Mesendoderm (in vitro differentiated cells): ENCODE measurements at regions not wholly inside any gene's neighbourhood (a gene's known extent, or its start where the extent isn't known, plus 50 kb on each side); places are given as distances from the start of the nearest gene placed in this dataset.

ENCODE experiments used
- DNase-seq: peaks from one replicate; pipeline ENCODE4 v3.0.0; 2013
- H2AK5ac ChIP-seq: 2 replicates; pipeline ENCODE4 v1.6.1; 2013; ENCODE audit warnings: low read length, inconsistent platforms
- H2BK120ac ChIP-seq: 2 replicates; pipeline ENCODE4 v1.6.1; 2013; ENCODE audit warnings: low read depth, mild to moderate bottlenecking, low read length, moderate library complexity, mixed read lengths
- H2BK15ac ChIP-seq: replicated peaks from 2 replicates; pipeline ENCODE4 v1.6.1; 2013; ENCODE audit warnings: low read depth, mild to moderate bottlenecking, moderate library complexity
- H2BK5ac ChIP-seq: 2 replicates; pipeline ENCODE4 v1.6.1; 2013; ENCODE audit warnings: low read length, inconsistent platforms
- H3K18ac ChIP-seq: 2 replicates; pipeline ENCODE4 v1.6.1; 2013; ENCODE audit warnings: mild to moderate bottlenecking, low read length, mixed read lengths
- H3K23ac ChIP-seq: one replicate; pipeline ENCODE4 v1.6.1; 2013; ENCODE audit warnings: low read length
- H3K27ac ChIP-seq: 2 replicates; pipeline ENCODE4 v1.5.1; 2013; ENCODE audit warnings: low read depth, mild to moderate bottlenecking, inconsistent platforms, low read length, moderate library complexity
- H3K27me3 ChIP-seq: 2 replicates; pipeline ENCODE4 v1.6.1; 2013; ENCODE audit warnings: low read length, control low read depth, mild to moderate bottlenecking, inconsistent platforms; ENCODE audit not compliant: insufficient read depth, poor library complexity
- H3K36me3 ChIP-seq: 2 replicates; pipeline ENCODE4 v1.6.1; 2013; ENCODE audit warnings: low read length, inconsistent platforms; ENCODE audit not compliant: control insufficient read depth, insufficient read depth
- H3K4ac ChIP-seq: one replicate; pipeline ENCODE4 v1.6.1; 2013; ENCODE audit warnings: low read depth, mild to moderate bottlenecking, low read length, moderate library complexity
- H3K4me1 ChIP-seq: 2 replicates; pipeline ENCODE4 v1.6.1; 2013; ENCODE audit warnings: low read depth, low read length, inconsistent platforms; ENCODE audit not compliant: control insufficient read depth
- H3K4me2 ChIP-seq: 2 replicates; pipeline ENCODE4 v1.6.1; 2013; ENCODE audit warnings: low read length
- H3K4me3 ChIP-seq: 2 replicates; pipeline ENCODE4 v1.5.1; 2013; ENCODE audit warnings: mild to moderate bottlenecking, low read length
- H3K56ac ChIP-seq: one replicate; pipeline ENCODE4 v1.6.1; 2013; ENCODE audit warnings: low read length
- H3K79me1 ChIP-seq: 2 replicates; pipeline ENCODE4 v1.6.1; 2013; ENCODE audit warnings: low read length, inconsistent platforms
- H3K79me2 ChIP-seq: 2 replicates; pipeline ENCODE4 v1.6.1; 2013; ENCODE audit warnings: mild to moderate bottlenecking, low read length; ENCODE audit not compliant: control insufficient read depth, insufficient read depth
- H3K9ac ChIP-seq: 2 replicates; pipeline ENCODE4 v1.6.1; 2013; ENCODE audit warnings: low read length, inconsistent platforms
- H4K5ac ChIP-seq: one replicate; pipeline ENCODE4 v1.6.1; 2013; ENCODE audit warnings: low read length
- H4K8ac ChIP-seq: one replicate; pipeline ENCODE4 v1.6.1; 2013; ENCODE audit warnings: low read depth, mild to moderate bottlenecking, control low read depth, low read length, moderate library complexity
- WGBS: extraction: QIAGEN DNeasy Blood & Tissue Kit; methylation state at CpG from one replicate; pipeline ENCODE4 v1.1.7; 2013; ENCODE audit warnings: low lambda C conversion rate, missing lambda C conversion rate; ENCODE audit not compliant: insufficient coverage; ENCODE audit errors: extremely low coverage; 5-methylcytosine and 5-hydroxymethylcytosine counted together

DNA sequence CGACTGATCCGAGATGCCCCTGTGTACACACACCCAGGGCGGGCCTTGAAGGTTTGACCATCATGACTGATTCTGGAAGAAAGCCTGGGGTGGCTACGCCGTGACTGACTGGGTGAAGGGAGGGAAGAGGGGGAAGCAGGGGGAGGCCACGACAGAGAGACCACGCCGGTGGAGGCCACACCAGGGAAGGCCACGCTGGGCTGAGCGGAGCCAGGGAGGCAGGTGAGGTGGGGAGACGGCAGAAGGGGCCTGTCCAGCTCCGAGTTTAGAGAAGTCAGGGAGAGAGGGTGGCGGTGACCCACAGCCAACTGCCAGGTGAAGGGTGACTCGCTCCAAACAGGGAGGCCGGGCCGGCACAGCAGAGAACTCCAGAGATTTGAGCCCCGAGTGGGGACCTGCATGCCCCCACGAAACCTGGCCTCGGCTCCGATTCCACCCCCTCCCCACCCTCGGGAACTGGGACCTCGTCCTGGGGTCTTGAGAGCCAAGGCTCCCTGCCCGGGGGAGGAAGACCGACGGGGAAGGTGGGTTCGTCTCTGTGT lies 102.6 kb downstream of the PTPRS start:
- Histone ChIP-seq H3K36me3 (no peaks in the 10 kb centered on the region), H3K18ac (no peak overlapping the region), H4K5ac (no peak overlapping the region), H2BK120ac (no peak overlapping the region), H3K4ac (no peak overlapping the region), H3K23ac (no peak overlapping the region), H3K27me3 (no peaks in the 10 kb centered on the region), H3K4me3 (no peak overlapping the region), H3K79me1 (no peaks in the 10 kb centered on the region), H2AK5ac (no peak overlapping the region), H3K9ac (no peak overlapping the region), H3K4me2 (no peak overlapping the region), H2BK15ac (no peak overlapping the region), H3K56ac (no peak overlapping the region), H3K79me2 (no peaks in the 10 kb centered on the region), H4K8ac (no peak overlapping the region), H3K4me1 (no peaks in the 10 kb centered on the region), H3K27ac (no peak overlapping the region), H2BK5ac (no peak overlapping the region)
- DNase-seq = no peak
- no CpG with 5 or more reads among the region's 26 CpGs for WGBS

DNA sequence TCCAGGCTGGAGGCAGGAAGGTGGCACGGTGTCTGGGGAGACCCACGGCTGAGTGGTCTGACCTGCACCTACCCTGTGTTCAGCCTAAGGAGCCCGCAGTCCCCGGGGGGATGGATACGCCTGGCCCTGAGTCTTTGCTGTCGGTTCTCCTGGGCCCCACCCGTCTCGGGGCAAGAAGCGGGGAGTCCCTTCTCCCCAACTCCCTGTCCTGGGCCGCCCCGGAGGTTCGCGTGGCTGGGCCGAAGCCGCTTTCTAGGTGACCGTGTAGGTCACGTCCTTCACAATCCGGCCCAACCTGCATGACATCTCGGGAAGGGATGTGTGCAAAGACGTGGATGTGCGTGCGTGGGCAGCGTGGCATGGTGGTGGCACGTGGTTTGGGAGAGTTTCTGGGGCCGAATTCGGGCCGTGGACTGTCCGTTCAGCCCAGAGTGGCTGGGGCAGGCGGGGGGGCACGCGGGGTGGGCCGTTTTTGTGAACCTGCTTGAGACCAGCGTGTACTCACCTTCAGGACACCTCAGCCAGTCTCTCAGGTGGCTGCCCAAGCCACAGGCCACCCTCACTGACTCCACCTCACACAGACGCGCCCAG lies 103.3 kb downstream of the PTPRS start:
- H3K36me3 ChIP-seq = no peaks in the 10 kb centered on the region

DNA sequence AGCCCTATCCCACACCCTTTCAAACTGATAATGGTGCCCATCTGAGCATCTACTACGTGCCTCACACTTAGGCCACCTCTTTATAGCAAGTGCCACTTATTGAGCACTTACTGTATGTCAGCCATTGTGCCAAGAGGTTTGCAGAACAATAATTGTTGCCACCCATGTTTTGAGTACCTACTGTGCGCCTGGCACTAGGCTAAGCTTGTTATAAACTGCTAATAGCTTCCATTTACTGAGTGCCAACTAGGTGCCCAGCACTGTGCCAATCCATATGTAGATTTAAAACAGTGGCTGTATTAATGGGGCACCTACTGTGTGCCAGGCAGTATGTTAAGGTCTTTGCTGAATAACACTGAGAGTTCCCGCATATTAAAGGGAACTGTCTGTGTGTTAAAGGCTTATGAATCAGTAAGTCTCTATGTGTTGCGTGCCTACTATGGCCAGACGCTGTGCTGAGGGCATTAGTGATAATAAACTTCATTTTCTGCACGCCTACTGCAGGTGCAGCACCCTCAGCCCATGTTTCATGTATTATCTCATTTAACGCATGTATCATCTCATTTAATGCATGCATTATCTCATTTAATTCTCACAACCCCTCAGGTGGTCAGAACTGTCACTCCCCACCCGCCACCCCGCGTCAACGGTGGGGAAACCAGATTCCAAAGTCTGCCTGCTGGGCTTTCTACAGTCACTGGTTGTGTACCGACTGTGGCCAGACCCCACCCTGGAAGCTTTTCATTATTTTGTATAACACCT lies 105.0 kb downstream of the PTPRS start:
- H3K56ac ChIP-seq = no peak overlapping the region
- no peak overlapping the region for H3K9ac ChIP-seq
- no peak overlapping the region for H4K8ac ChIP-seq
- H3K27ac ChIP-seq = no peak overlapping the region
- no peak for DNase-seq
- H2BK5ac ChIP-seq = no peak overlapping the region
- no peaks in the 10 kb centered on the region for H3K4me1 ChIP-seq
- no CpG with 5 or more reads among the region's 12 CpGs for WGBS
- H3K79me2 ChIP-seq = no peaks in the 10 kb centered on the region
- H2BK120ac ChIP-seq = no peak overlapping the region
- H3K18ac ChIP-seq = no peak overlapping the region
- no peak overlapping the region for H2BK15ac ChIP-seq
- no peak overlapping the region for H3K4me2 ChIP-seq
- H4K5ac ChIP-seq = no peak overlapping the region
- no peaks in the 10 kb centered on the region for H3K27me3 ChIP-seq
- H3K79me1 ChIP-seq = no peaks in the 10 kb centered on the region
- H3K23ac ChIP-seq = no peak overlapping the region
- H3K4me3 ChIP-seq = no peak overlapping the region
- H3K36me3 ChIP-seq = no peaks in the 10 kb centered on the region
- no peak overlapping the region for H3K4ac ChIP-seq
- H2AK5ac ChIP-seq = no peak overlapping the region

More for the DNA sequence above, 103.3 kb downstream of the PTPRS start:
- H3K27ac ChIP-seq = no peak overlapping the region
- no peak for DNase-seq
- no peak overlapping the region for H4K5ac ChIP-seq
- H3K79me2 ChIP-seq = no peaks in the 10 kb centered on the region
- WGBS = no CpG with 5 or more reads among the region's 35 CpGs
- no peak overlapping the region for H2BK15ac ChIP-seq
- H2BK5ac ChIP-seq = no peak overlapping the region
- H4K8ac ChIP-seq = no peak overlapping the region
- H3K18ac ChIP-seq = no peak overlapping the region
- H3K4me1 ChIP-seq = no peaks in the 10 kb centered on the region
- no peak overlapping the region for H3K4me2 ChIP-seq
- no peaks in the 10 kb centered on the region for H3K27me3 ChIP-seq
- H3K56ac ChIP-seq = no peak overlapping the region
- no peak overlapping the region for H2AK5ac ChIP-seq
- no peaks in the 10 kb centered on the region for H3K79me1 ChIP-seq
- H2BK120ac ChIP-seq = no peak overlapping the region
- no peak overlapping the region for H3K4ac ChIP-seq
- no peak overlapping the region for H3K9ac ChIP-seq
- H3K23ac ChIP-seq = no peak overlapping the region
- H3K4me3 ChIP-seq = no peak overlapping the region

DNA sequence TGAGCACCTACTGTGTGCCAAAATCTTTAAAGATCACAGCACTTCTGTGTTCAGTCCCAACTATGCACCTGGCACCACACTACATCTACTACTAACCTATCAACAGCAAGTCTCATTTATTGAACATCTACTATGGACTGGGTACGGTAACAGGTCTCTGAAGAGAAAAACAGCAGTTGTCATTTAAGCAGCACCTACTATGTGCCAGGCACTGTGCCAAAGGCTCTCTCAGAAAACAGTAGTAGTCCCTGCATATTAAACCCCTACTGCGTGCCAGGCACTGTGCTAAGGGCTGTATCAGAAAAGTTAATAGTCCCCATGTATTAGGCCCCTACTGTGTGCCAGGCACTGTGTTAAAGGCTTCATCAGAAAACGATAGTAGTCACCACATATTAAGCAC lies 106.2 kb downstream of the PTPRS start:
- Histone ChIP-seq H3K79me1 (no peaks in the 10 kb centered on the region), H3K4me1 (no peaks in the 10 kb centered on the region), H3K23ac (no peak overlapping the region), H3K9ac (no peak overlapping the region), H4K5ac (no peak overlapping the region), H3K56ac (no peak overlapping the region), H3K18ac (no peak overlapping the region), H3K4ac (no peak overlapping the region), H3K79me2 (no peaks in the 10 kb centered on the region), H3K27me3 (no peaks in the 10 kb centered on the region), H2BK15ac (no peak overlapping the region), H3K36me3 (no peaks in the 10 kb centered on the region), H3K27ac (no peak overlapping the region), H2AK5ac (no peak overlapping the region), H3K4me3 (no peak overlapping the region), H4K8ac (no peak overlapping the region), H2BK5ac (no peak overlapping the region), H2BK120ac (no peak overlapping the region), H3K4me2 (no peak overlapping the region)
- DNase-seq = no peak
- no CpG with 5 or more reads among the region's 3 CpGs for WGBS

DNA sequence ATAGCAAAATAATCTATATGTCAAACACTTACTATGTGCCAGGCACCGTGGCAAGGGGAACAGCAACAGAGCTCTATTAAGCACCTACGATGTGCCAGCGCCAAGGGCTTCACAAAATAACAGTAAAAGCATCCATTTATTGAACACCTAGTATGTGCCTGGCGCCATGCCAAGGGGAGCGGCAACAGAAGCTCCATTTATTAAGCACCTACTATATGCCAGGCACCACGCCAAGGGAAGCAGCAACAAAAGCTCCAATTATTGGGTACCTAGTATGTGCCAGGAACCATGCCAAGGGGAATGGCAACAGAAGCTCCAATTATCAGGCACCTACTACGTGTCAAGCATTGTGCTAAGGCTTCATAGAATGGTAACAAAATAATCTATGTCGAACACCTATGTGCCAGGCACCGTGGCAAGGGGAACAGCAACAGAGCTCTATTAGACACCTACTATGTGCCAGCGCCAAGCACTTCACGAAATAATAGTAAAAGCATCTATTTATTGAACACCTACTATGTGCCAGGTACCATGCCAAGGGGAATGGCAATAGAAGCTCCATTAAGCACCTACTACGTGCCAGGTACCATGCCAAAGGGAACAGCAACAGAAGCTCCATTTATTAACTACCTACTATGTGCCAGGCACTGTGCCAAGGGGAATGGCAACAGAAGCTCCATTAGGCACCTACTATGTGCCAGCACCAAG lies 107.7 kb downstream of the PTPRS start:
- H4K5ac ChIP-seq = no peak overlapping the region
- H3K4me2 ChIP-seq = no peak overlapping the region
- H2BK15ac ChIP-seq = no peak overlapping the region
- no peak overlapping the region for H3K18ac ChIP-seq
- H2BK120ac ChIP-seq = no peak overlapping the region
- H4K8ac ChIP-seq = no peak overlapping the region
- no peaks in the 10 kb centered on the region for H3K79me2 ChIP-seq
- H3K9ac ChIP-seq = no peak overlapping the region
- H3K4me1 ChIP-seq = no peaks in the 10 kb centered on the region
- no peaks in the 10 kb centered on the region for H3K27me3 ChIP-seq
- H3K4ac ChIP-seq = no peak overlapping the region
- no peak overlapping the region for H2AK5ac ChIP-seq
- H2BK5ac ChIP-seq = no peak overlapping the region
- H3K4me3 ChIP-seq = no peak overlapping the region
- no peaks in the 10 kb centered on the region for H3K36me3 ChIP-seq
- H3K27ac ChIP-seq = no peak overlapping the region
- no peak overlapping the region for H3K23ac ChIP-seq
- DNase-seq = no peak
- no CpG with 5 or more reads among the region's 12 CpGs for WGBS
- H3K79me1 ChIP-seq = no peaks in the 10 kb centered on the region
- H3K56ac ChIP-seq = no peak overlapping the region
